ENCODE measurements at regions not wholly inside any gene's neighbourhood (a gene's known extent, or its start where the extent isn't known, plus 50 kb on each side); places are given as distances from the start of the nearest gene placed in this dataset.

DNA sequence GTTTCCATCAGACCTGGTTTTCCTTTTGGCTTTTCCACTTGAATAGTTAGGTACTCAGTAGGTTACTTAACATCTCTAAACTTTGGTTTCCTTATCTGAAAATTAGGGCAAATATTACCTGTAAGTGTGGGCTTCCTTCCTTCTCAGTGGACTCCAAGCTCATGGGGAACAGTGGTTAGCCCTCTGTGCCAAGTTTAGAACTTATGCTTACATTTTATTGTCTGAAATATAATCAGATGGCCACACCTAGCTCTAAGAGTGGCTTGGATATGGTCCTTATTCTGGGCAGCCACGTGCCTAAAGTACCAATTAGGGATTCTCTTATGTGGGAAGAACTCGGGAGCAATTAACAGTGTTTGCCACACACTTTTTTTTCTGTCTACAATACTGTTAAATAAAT lies 133.9 kb downstream of the UCHL1 start:
- Mint-ChIP-seq H3K27ac (no peak overlapping the region), H3K4me1 (ENCODE audit: unreplicated experiment) (peaks cover 7% of the 10 kb centered on the region), H3K9me3 (peaks cover 4% of the 10 kb centered on the region)

DNA sequence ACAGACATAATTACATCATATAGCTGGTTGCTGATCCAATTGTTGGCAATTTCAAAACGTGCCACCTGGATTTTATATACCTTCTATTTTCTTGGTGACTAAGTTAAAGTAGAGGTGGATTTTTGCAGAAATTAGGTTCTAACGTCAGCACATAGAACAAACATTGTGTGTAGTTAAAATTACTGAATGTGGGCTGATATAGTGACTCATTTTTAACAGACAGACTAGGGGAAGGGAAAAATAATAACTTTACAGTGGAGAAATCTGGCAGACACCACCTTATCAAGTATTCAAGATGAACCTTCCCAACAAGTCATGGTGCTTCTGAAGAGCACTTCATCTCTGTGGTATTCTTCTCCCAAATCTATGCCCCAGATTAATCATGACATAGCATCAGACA lies 134.5 kb downstream of the UCHL1 start:
- no peak for DNase-seq (ENCODE audit: extremely low spot score, unreplicated experiment)
- TF ChIP-seq, protein P1, sequence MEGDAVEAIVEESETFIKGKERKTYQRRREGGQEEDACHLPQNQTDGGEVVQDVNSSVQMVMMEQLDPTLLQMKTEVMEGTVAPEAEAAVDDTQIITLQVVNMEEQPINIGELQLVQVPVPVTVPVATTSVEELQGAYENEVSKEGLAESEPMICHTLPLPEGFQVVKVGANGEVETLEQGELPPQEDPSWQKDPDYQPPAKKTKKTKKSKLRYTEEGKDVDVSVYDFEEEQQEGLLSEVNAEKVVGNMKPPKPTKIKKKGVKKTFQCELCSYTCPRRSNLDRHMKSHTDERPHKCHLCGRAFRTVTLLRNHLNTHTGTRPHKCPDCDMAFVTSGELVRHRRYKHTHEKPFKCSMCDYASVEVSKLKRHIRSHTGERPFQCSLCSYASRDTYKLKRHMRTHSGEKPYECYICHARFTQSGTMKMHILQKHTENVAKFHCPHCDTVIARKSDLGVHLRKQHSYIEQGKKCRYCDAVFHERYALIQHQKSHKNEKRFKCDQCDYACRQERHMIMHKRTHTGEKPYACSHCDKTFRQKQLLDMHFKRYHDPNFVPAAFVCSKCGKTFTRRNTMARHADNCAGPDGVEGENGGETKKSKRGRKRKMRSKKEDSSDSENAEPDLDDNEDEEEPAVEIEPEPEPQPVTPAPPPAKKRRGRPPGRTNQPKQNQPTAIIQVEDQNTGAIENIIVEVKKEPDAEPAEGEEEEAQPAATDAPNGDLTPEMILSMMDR (conservative IDR thresholded peaks at IDR 0.05): no peak
- peaks cover 9% of the 10 kb centered on the region for H3K4me1 Mint-ChIP-seq (ENCODE audit: unreplicated experiment)
- H3K9me3 Mint-ChIP-seq: peaks cover 4% of the 10 kb centered on the region
- H3K27me3 Mint-ChIP-seq: no peaks in the 10 kb centered on the region
- no peak overlapping the region for H3K27ac Mint-ChIP-seq
- H3K4me3 Mint-ChIP-seq: no peak overlapping the region
- peaks cover 10% of the 10 kb centered on the region for H3K36me3 Mint-ChIP-seq

More for the DNA sequence above, 133.9 kb downstream of the UCHL1 start:
- Mint-ChIP-seq H3K27me3 (no peaks in the 10 kb centered on the region), H3K36me3 (peaks cover 10% of the 10 kb centered on the region), H3K4me3 (no peak overlapping the region)
- TF ChIP-seq, protein P1 (conservative IDR thresholded peaks at IDR 0.05): no peak
- no peak for DNase-seq (ENCODE audit: extremely low spot score, unreplicated experiment)

DNA sequence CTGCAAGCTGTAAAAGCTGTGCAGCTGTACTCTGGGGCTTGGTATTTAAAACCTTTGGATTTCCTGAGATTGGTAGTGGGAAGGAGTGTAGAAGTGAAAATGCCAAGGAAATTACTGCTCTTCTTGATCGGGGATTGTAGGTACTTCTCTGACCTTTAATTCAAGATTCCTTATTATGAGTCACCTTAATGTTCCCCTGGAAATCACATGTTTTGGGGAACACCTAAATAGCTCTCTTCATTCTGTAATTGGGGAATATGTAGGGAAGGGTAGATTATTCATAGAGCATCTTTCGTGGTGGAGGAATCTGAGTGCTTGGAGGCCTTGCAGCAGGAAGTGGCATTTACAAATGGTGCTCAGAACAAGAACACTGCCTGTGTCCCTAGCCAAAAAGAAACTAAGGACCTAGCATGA lies 137.8 kb downstream of the UCHL1 start:
- no peaks in the 10 kb centered on the region for H3K27me3 Mint-ChIP-seq
- peaks cover 9% of the 10 kb centered on the region for H3K36me3 Mint-ChIP-seq
- TF ChIP-seq, protein P1 (conservative IDR thresholded peaks at IDR 0.05): no peak
- no peak for DNase-seq (ENCODE audit: extremely low spot score, unreplicated experiment)
- no peak overlapping the region for H3K27ac Mint-ChIP-seq
- peaks cover 16% of the 10 kb centered on the region for H3K4me1 Mint-ChIP-seq (ENCODE audit: unreplicated experiment)
- H3K4me3 Mint-ChIP-seq: no peak overlapping the region
- H3K9me3 Mint-ChIP-seq: no peaks in the 10 kb centered on the region

DNA sequence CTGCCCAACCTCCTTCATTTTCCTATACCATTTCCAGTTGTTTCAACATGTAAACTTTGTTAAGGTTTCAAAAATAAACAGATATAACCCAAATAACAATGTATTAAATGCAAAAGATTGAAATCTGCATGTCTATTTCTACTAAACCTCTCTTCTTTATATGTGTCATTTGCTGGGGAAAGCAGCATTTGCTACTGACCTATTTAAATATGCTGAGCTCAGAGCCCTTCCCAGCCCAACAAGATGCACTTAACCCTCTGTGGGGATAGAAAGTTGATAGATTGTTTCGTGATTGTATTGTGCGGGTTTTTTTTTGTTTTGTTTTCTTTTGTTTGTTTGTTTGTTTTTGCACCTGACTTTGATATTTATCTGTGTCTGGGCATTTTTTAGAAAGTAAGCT lies 139.5 kb downstream of the UCHL1 start:
- Mint-ChIP-seq H3K36me3 (peaks cover 8% of the 10 kb centered on the region), H3K9me3 (no peaks in the 10 kb centered on the region), H3K27ac (no peak overlapping the region), H3K27me3 (no peaks in the 10 kb centered on the region), H3K4me3 (no peak overlapping the region), H3K4me1 (ENCODE audit: unreplicated experiment) (peaks cover 16% of the 10 kb centered on the region)
- TF ChIP-seq, protein P1 (conservative IDR thresholded peaks at IDR 0.05): no peak
- DNase-seq (ENCODE audit: extremely low spot score, unreplicated experiment): no peak

DNA sequence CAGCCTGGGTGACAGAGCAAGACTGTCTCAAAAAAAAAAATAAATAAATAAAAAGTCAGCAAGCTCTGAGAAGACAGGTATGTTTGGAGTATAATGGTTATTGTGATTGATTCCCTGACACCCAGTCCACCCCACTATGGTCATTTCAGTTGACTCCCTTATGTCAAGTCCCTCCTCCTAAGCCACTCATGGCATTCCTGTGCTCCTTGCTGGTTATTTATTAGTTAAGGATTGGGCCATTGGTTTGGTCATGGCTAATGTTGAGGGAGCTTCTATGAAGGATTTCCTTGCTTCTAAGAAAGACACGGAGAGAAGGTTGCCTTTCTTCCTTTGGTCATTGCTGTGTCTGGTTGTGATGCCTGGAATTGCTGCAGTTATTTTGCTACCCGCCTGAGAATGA lies 140.1 kb downstream of the UCHL1 start:
- H3K4me3 Mint-ChIP-seq: no peak overlapping the region

More for the DNA sequence above, 140.1 kb downstream of the UCHL1 start:
- Mint-ChIP-seq H3K36me3 (peaks cover 8% of the 10 kb centered on the region), H3K27ac (no peak overlapping the region), H3K9me3 (no peaks in the 10 kb centered on the region), H3K4me1 (ENCODE audit: unreplicated experiment) (peaks cover 16% of the 10 kb centered on the region), H3K27me3 (no peaks in the 10 kb centered on the region)
- TF ChIP-seq, protein P1 (conservative IDR thresholded peaks at IDR 0.05): no peak
- DNase-seq (ENCODE audit: extremely low spot score, unreplicated experiment): no peak

All from type B pancreatic cell (in vitro differentiated cells).